HL-60 (cell line): ENCODE measurements at regions not wholly inside any gene's neighbourhood (a gene's known extent, or its start where the extent isn't known, plus 50 kb on each side); places are given as distances from the start of the nearest gene placed in this dataset.

Experiments used
- DNase-seq, 2 experiments: peaks; one replicate each; pipeline ENCODE4 v3.0.0-alpha.2; 2010 to 2020; ENCODE audit warnings: low read depth in 1 of 2, low spot score in 1 of 2
- H3K27ac ChIP-seq: fragments of 250-450 bp; sonication (Bioruptor Pico); replicated peaks from 2 replicates; pipeline ENCODE4 v1.5.1; 2020; ENCODE audit warnings: mild to moderate bottlenecking, moderate library complexity
- H3K27me3 ChIP-seq: fragments of 250-450 bp; sonication (Bioruptor Pico); 2 replicates; pipeline ENCODE4 v1.5.1; 2021; ENCODE audit warnings: mild to moderate bottlenecking, moderate library complexity; ENCODE audit not compliant: insufficient read depth, poor library complexity, severe bottlenecking
- H3K4me3 ChIP-seq: replicated peaks from 2 replicates; pipeline ENCODE4 v1.5.1; 2011; ENCODE audit warnings: mild to moderate bottlenecking, control low read depth, low read length; ENCODE audit not compliant: insufficient read depth
- CTCF ChIP-seq: IDR thresholded peaks from one replicate; pipeline ENCODE4 v1.5.1; 2011; ENCODE audit warnings: low read length, control low read depth, inconsistent platforms; ENCODE audit not compliant: insufficient read depth
- GABPA ChIP-seq: IDR thresholded peaks from 2 replicates; pipeline ENCODE4 v1.6.1; 2012; ENCODE audit warnings: low read depth
- POLR2AphosphoS5 ChIP-seq: IDR thresholded peaks from 2 replicates; pipeline ENCODE4 v1.6.1; 2012; ENCODE audit warnings: low read depth
- SPI1 ChIP-seq: IDR thresholded peaks from 2 replicates; pipeline ENCODE4 v1.6.1; 2012; ENCODE audit warnings: low read depth, mild to moderate bottlenecking, borderline replicate concordance
- TF ChIP-seq, protein P1 (sequence below): IDR thresholded peaks from 2 replicates; pipeline ENCODE4 v1.6.1; 2012; ENCODE audit warnings: low read depth; ENCODE audit not compliant: insufficient replicate concordance

DNA sequence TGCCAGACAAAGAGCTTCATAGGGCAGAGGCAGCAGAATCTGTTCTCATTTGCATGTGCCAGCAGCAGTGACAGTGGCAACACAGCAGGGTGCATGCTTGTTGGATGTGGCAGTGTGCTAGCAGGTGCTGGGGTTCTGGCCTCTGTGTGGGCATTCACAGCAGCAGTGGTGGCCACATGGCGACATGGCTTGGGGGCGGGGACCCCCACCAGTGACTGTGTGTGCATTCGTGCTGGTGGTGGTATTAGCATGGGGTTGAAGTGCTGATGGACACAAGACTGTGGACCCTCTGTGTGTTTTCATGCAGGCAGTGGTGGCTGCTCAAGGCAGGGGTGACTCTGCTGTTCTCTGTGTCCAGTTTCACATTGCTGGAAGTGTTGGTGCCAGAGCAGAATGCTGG, 183.2 kb upstream of the PDE4D start:
- Histone ChIP-seq H3K4me3 (no peak overlapping the region), H3K27me3 (no peaks in the 10 kb centered on the region)
- DNase-seq: no peak

DNA sequence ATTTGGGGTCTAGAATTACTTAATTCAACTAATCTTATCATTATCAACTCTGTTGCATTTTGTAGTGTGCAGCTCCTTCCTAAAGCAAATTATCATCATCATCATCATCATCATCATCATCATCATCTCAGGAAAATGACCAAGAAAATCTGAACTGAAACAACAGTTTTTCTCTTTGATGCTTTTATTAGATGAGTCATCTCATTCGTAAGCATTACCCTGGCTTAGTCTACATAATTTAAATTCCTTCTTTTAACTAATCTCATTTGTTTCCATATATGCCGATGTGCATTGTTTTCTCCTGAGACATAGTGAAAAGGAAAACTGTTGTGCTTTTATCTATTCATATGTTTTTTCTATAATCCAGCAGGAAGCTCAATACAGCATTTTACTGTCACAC, 173.0 kb upstream of the PDE4D start:
- Histone ChIP-seq H3K27me3 (no peaks in the 10 kb centered on the region), H3K27ac (no peak overlapping the region), H3K4me3 (no peak overlapping the region)
- no peak for DNase-seq
- TF ChIP-seq GABPA: no peak
- TF ChIP-seq CTCF: no peak
- no peak for TF ChIP-seq POLR2AphosphoS5
- TF ChIP-seq, protein P1, sequence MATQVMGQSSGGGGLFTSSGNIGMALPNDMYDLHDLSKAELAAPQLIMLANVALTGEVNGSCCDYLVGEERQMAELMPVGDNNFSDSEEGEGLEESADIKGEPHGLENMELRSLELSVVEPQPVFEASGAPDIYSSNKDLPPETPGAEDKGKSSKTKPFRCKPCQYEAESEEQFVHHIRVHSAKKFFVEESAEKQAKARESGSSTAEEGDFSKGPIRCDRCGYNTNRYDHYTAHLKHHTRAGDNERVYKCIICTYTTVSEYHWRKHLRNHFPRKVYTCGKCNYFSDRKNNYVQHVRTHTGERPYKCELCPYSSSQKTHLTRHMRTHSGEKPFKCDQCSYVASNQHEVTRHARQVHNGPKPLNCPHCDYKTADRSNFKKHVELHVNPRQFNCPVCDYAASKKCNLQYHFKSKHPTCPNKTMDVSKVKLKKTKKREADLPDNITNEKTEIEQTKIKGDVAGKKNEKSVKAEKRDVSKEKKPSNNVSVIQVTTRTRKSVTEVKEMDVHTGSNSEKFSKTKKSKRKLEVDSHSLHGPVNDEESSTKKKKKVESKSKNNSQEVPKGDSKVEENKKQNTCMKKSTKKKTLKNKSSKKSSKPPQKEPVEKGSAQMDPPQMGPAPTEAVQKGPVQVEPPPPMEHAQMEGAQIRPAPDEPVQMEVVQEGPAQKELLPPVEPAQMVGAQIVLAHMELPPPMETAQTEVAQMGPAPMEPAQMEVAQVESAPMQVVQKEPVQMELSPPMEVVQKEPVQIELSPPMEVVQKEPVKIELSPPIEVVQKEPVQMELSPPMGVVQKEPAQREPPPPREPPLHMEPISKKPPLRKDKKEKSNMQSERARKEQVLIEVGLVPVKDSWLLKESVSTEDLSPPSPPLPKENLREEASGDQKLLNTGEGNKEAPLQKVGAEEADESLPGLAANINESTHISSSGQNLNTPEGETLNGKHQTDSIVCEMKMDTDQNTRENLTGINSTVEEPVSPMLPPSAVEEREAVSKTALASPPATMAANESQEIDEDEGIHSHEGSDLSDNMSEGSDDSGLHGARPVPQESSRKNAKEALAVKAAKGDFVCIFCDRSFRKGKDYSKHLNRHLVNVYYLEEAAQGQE: no peak
- TF ChIP-seq SPI1: no peak

More for the DNA sequence above, 183.2 kb upstream of the PDE4D start:
- H3K27ac ChIP-seq: no peak overlapping the region
- TF ChIP-seq GABPA (no peak), POLR2AphosphoS5 (no peak), SPI1 (no peak), CTCF (no peak)
- TF ChIP-seq, protein P1: no peak

DNA sequence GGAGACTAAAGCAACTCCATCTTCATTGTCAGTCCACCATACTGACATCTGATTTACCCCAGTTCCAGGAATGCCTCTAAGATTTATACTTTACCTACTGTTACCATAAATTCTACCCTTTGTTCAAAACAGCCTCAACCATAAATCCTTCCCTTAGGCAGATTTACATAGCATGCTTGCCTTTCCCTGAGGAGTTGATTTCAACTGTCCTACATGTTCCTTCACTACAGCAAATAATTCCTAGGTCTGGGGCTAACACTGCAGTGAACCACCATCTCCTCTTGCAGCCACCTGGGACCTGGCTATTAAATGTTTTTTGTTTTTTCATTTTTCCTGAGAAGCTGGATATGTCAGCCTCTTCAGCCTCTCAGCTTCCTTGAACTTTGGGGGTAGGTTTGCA, 166.9 kb upstream of the PDE4D start:
- no peak for TF ChIP-seq CTCF
- Histone ChIP-seq H3K27me3 (no peaks in the 10 kb centered on the region), H3K27ac (no peak overlapping the region), H3K4me3 (no peak overlapping the region)
- no peak for DNase-seq

GRCh38 chr5:60056191-60056590, 162.7 kb upstream of the PDE4D start:
- no peak overlapping the region for H3K27ac ChIP-seq
- DNase-seq: no peak
- no peak for TF ChIP-seq CTCF
- no peak for TF ChIP-seq GABPA

More at GRCh38 chr5:60056191-60056590, 162.7 kb upstream of the PDE4D start:
- no peaks in the 10 kb centered on the region for H3K27me3 ChIP-seq
- H3K4me3 ChIP-seq: no peak overlapping the region
